WTC11 (cell line): ENCODE measurements at regions not wholly inside any gene's neighbourhood (a gene's known extent, or its start where the extent isn't known, plus 50 kb on each side); places are given as distances from the start of the nearest gene placed in this dataset.

Source experiments
- ATAC-seq: fragments of 200-7000 bp; cut with Tn5 transposase; 2 replicates; pipeline ENCODE4 v1.10.0; 2021; ENCODE audit warnings: mild to moderate bottlenecking, moderate library complexity
- CTCF ChIA-PET: fragments of 300-600 bp; sonication (Branson Sonifier 250); formaldehyde crosslinking; loops from one replicate; lab custom pipeline; 2021; ENCODE audit warnings: antibody characterized with exemption; lab: Charles Lee
- POLR2A ChIA-PET: fragments of 350-600 bp; sonication (Branson Sonifier 250); formaldehyde crosslinking; loops from one replicate; lab custom pipeline; 2021; ENCODE audit warnings: antibody characterized with exemption; lab: Charles Lee
- DNase-seq: peaks from one replicate; pipeline ENCODE4 v3.0.0; 2021; ENCODE audit warnings: low spot score
- H3K27ac Mint-ChIP-seq: 2 replicates; pipeline ENCODE4 v1.8.0; 2021; ENCODE audit warnings: mixed read lengths
- H3K27me3 Mint-ChIP-seq: 2 replicates; pipeline ENCODE4 v1.8.0; 2021; ENCODE audit warnings: low read depth, mild to moderate bottlenecking, moderate library complexity, mixed read lengths
- H3K36me3 Mint-ChIP-seq: 2 replicates; pipeline ENCODE4 v1.8.0; 2021; ENCODE audit warnings: mixed read lengths
- H3K4me1 Mint-ChIP-seq: 2 replicates; pipeline ENCODE4 v1.8.0; 2022; ENCODE audit warnings: mixed read lengths
- H3K4me3 Mint-ChIP-seq: 2 replicates; pipeline ENCODE4 v1.8.0; 2021; ENCODE audit warnings: mild to moderate bottlenecking, moderate library complexity, mixed read lengths
- H3K9me3 Mint-ChIP-seq: 2 replicates; pipeline ENCODE4 v1.8.0; 2021; ENCODE audit warnings: mixed read lengths
- CREM ChIP-seq: sonication (generic); formaldehyde crosslinking; IDR thresholded peaks from 2 replicates; pipeline ENCODE4 v1.8.1; 2022; ENCODE audit warnings: mild to moderate bottlenecking, missing genetic modification reagents, moderate library complexity
- CTCF ChIP-seq: fragments of 200-600 bp; IDR thresholded peaks from 2 replicates; pipeline ENCODE4 v1.8.0; 2022; ENCODE audit warnings: antibody characterized with exemption
- E2F5 ChIP-seq: sonication (generic); formaldehyde crosslinking; IDR thresholded peaks from 2 replicates; pipeline ENCODE4 v1.8.1; 2022; ENCODE audit warnings: mild to moderate bottlenecking, moderate library complexity, missing genetic modification reagents
- EMX1 ChIP-seq: fragments of 250-450 bp; sonication (Bioruptor Pico); IDR thresholded peaks from 2 replicates; pipeline ENCODE4 v1.8.0; 2021; ENCODE audit warnings: mild to moderate bottlenecking
- FOXP1 ChIP-seq: sonication (generic); formaldehyde crosslinking; IDR thresholded peaks from 2 replicates; pipeline ENCODE4 v1.8.0; 2022; ENCODE audit warnings: missing genetic modification reagents, mild to moderate bottlenecking, moderate library complexity, borderline replicate concordance
- GABPB1 ChIP-seq: sonication (generic); formaldehyde crosslinking; IDR thresholded peaks from 2 replicates; pipeline ENCODE4 v1.8.1; 2023; ENCODE audit warnings: mild to moderate bottlenecking, missing genetic modification reagents
- HMGA2 ChIP-seq: fragments of 250-450 bp; sonication (Bioruptor Pico); IDR thresholded peaks from 2 replicates; pipeline ENCODE4 v1.4.0; 2021; ENCODE audit warnings: mild to moderate bottlenecking, moderate library complexity
- KAT7 ChIP-seq: sonication (generic); formaldehyde crosslinking; IDR thresholded peaks from 2 replicates; pipeline ENCODE4 v1.8.1; 2023; ENCODE audit warnings: missing genetic modification reagents, mild to moderate bottlenecking, borderline replicate concordance
- NFYB ChIP-seq: sonication (generic); formaldehyde crosslinking; conservative IDR thresholded peaks from 2 replicates; pipeline ENCODE4 v1.8.0; 2022; ENCODE audit warnings: low read depth, missing genetic modification reagents
- NR3C1 ChIP-seq: sonication (generic); formaldehyde crosslinking; conservative IDR thresholded peaks from 2 replicates; pipeline ENCODE4 v1.8.1; 2023; ENCODE audit warnings: low read depth, mild to moderate bottlenecking, missing genetic modification reagents
- PREB ChIP-seq: sonication (generic); formaldehyde crosslinking; IDR thresholded peaks from 2 replicates; pipeline ENCODE4 v1.8.1; 2022; ENCODE audit warnings: mild to moderate bottlenecking, missing genetic modification reagents, moderate library complexity, borderline replicate concordance
- SMAD4 ChIP-seq: sonication (generic); formaldehyde crosslinking; IDR thresholded peaks from 2 replicates; pipeline ENCODE4 v1.8.0; 2022; ENCODE audit warnings: mild to moderate bottlenecking, missing genetic modification reagents
- TEAD1 ChIP-seq: sonication (generic); formaldehyde crosslinking; IDR thresholded peaks from 2 replicates; pipeline ENCODE4 v1.8.0; 2022; ENCODE audit warnings: mild to moderate bottlenecking, missing genetic modification reagents
- TP53 ChIP-seq: sonication (generic); formaldehyde crosslinking; IDR thresholded peaks from 2 replicates; pipeline ENCODE4 v1.8.1; 2023; ENCODE audit warnings: mild to moderate bottlenecking, missing genetic modification reagents
- ZNF138 ChIP-seq: sonication (generic); formaldehyde crosslinking; conservative IDR thresholded peaks from 2 replicates; pipeline ENCODE4 v1.8.1; 2022; ENCODE audit warnings: mild to moderate bottlenecking, moderate library complexity, missing genetic modification reagents
- ZNF219 ChIP-seq: sonication (generic); formaldehyde crosslinking; IDR thresholded peaks from 2 replicates; pipeline ENCODE4 v1.8.0; 2023; ENCODE audit warnings: missing genetic modification reagents, mild to moderate bottlenecking, borderline replicate concordance
- ZNF263 ChIP-seq: sonication (generic); formaldehyde crosslinking; IDR thresholded peaks from 2 replicates; pipeline ENCODE4 v1.8.1; 2022; ENCODE audit warnings: low read depth, mild to moderate bottlenecking, moderate library complexity, missing genetic modification reagents
- TF ChIP-seq, protein P1 (sequence below): sonication (generic); formaldehyde crosslinking; IDR thresholded peaks from 2 replicates; pipeline ENCODE4 v1.8.1; 2023; ENCODE audit warnings: mild to moderate bottlenecking, missing genetic modification reagents, moderate library complexity
- TF ChIP-seq, protein P2 (sequence below): sonication (generic); formaldehyde crosslinking; IDR thresholded peaks from 2 replicates; pipeline ENCODE4 v1.8.0; 2023; ENCODE audit warnings: mild to moderate bottlenecking, missing genetic modification reagents
- TF ChIP-seq, protein P3 (sequence below): sonication (generic); formaldehyde crosslinking; IDR thresholded peaks from 2 replicates; pipeline ENCODE4 v1.8.1; 2022; ENCODE audit warnings: missing genetic modification reagents, borderline replicate concordance

DNA sequence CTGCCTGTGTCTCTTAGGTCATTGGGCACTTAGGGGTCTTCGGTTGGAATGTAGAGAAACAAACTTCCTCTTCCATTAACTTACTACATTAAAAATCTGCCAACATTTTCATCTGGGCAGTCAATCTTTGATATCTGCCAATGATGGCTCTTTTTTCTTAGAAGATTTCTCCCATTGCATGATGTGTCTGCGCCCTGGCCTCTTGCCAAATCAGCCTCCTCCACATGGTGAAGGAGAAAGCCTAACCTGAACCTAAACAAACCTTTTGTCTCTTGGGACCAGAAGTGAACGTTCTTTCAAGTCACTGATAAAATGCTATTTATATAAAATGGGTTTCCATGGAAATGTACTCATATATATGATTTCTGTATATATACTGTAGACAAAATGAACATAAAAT lies 998.9 kb upstream of the GJE1 start (continued):
- TF ChIP-seq ZNF219 (CRISPR knock-in tag) (no peak), TEAD1 (no peak), ZNF263 (CRISPR knock-in tag) (no peak), FOXP1 (CRISPR knock-in tag) (no peak), TP53 (CRISPR knock-in tag) (no peak)

DNA sequence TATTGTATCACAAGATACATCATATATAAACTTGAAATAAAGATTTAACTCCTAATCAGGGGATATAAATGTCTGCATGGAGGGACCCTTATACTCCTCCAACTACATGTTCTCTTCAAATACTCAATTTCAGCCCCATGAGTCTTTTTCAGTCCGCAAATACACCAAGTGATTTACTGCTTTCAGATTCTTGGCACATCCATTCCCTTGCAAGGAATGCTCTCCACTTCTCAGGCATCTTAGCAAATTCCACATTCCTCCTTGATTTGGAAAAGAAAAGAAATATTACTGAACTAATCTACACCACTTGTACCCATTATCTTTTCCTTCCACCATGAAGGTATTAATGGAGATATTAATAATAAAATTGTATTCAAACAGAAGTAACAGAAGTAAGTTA lies 999.4 kb upstream of the GJE1 start:
- H3K4me1 Mint-ChIP-seq: no peaks in the 10 kb centered on the region
- no peaks in the 10 kb centered on the region; the same call in 1 of the 2 replicates for H3K36me3 Mint-ChIP-seq
- ChIA-PET CTCF (no interaction called here), POLR2A (no interaction called here)
- no peak overlapping the region for H3K4me3 Mint-ChIP-seq
- DNase-seq (no peak), ATAC-seq (no peak)
- no peaks in the 10 kb centered on the region for H3K27me3 Mint-ChIP-seq
- TF ChIP-seq, protein P1, sequence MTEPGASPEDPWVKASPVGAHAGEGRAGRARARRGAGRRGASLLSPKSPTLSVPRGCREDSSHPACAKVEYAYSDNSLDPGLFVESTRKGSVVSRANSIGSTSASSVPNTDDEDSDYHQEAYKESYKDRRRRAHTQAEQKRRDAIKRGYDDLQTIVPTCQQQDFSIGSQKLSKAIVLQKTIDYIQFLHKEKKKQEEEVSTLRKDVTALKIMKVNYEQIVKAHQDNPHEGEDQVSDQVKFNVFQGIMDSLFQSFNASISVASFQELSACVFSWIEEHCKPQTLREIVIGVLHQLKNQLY (CRISPR knock-in tag): no peak
- TF ChIP-seq PREB (CRISPR knock-in tag): no peak
- no peak for TF ChIP-seq NFYB (CRISPR knock-in tag)
- TF ChIP-seq ZNF263 (CRISPR knock-in tag): no peak
- no peak for TF ChIP-seq HMGA2 (CRISPR knock-in tag)
- no peak for TF ChIP-seq EMX1 (CRISPR knock-in tag)
- TF ChIP-seq GABPB1 (CRISPR knock-in tag): no peak
- peaks cover 14% of the 10 kb centered on the region for H3K9me3 Mint-ChIP-seq
- H3K27ac Mint-ChIP-seq: no peak overlapping the region

- POLR2A ChIA-PET: no interaction called here
- Mint-ChIP-seq H3K27me3 (no peaks in the 10 kb centered on the region), H3K4me1 (no peaks in the 10 kb centered on the region), H3K9me3 (peaks cover 14% of the 10 kb centered on the region), H3K4me3 (no peak overlapping the region), H3K36me3 (no peaks in the 10 kb centered on the region; the same call in 1 of the 2 replicates), H3K27ac (no peak overlapping the region)
- DNase-seq: no peak
- TF ChIP-seq GABPB1 (CRISPR knock-in tag): no peak
- TF ChIP-seq PREB (CRISPR knock-in tag): no peak
- no peak for TF ChIP-seq E2F5 (CRISPR knock-in tag)
- TF ChIP-seq TEAD1: no peak
- TF ChIP-seq, protein P2, sequence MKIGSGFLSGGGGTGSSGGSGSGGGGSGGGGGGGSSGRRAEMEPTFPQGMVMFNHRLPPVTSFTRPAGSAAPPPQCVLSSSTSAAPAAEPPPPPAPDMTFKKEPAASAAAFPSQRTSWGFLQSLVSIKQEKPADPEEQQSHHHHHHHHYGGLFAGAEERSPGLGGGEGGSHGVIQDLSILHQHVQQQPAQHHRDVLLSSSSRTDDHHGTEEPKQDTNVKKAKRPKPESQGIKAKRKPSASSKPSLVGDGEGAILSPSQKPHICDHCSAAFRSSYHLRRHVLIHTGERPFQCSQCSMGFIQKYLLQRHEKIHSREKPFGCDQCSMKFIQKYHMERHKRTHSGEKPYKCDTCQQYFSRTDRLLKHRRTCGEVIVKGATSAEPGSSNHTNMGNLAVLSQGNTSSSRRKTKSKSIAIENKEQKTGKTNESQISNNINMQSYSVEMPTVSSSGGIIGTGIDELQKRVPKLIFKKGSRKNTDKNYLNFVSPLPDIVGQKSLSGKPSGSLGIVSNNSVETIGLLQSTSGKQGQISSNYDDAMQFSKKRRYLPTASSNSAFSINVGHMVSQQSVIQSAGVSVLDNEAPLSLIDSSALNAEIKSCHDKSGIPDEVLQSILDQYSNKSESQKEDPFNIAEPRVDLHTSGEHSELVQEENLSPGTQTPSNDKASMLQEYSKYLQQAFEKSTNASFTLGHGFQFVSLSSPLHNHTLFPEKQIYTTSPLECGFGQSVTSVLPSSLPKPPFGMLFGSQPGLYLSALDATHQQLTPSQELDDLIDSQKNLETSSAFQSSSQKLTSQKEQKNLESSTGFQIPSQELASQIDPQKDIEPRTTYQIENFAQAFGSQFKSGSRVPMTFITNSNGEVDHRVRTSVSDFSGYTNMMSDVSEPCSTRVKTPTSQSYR (CRISPR knock-in tag): no peak
- TF ChIP-seq CTCF: no peak
- TF ChIP-seq CREM (CRISPR knock-in tag): no peak
- TF ChIP-seq ZNF138 (CRISPR knock-in tag): no peak
- no peak for TF ChIP-seq KAT7 (CRISPR knock-in tag)
- TF ChIP-seq SMAD4 (CRISPR knock-in tag): no peak
- TF ChIP-seq NR3C1 (CRISPR knock-in tag): no peak
- TF ChIP-seq, protein P3, sequence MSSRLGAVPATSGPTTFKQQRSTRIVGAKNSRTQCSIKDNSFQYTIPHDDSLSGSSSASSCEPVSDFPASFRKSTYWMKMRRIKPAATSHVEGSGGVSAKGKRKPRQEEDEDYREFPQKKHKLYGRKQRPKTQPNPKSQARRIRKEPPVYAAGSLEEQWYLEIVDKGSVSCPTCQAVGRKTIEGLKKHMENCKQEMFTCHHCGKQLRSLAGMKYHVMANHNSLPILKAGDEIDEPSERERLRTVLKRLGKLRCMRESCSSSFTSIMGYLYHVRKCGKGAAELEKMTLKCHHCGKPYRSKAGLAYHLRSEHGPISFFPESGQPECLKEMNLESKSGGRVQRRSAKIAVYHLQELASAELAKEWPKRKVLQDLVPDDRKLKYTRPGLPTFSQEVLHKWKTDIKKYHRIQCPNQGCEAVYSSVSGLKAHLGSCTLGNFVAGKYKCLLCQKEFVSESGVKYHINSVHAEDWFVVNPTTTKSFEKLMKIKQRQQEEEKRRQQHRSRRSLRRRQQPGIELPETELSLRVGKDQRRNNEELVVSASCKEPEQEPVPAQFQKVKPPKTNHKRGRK (CRISPR knock-in tag): no peak
- no peak for TF ChIP-seq FOXP1 (CRISPR knock-in tag)
- CTCF ChIA-PET: no interaction called here
- ATAC-seq: no peak
These were observed 1001.1 kb upstream of the GJE1 start for GRCh38 chr6:141131616-141132015.
